ENCODE measurements at regions not wholly inside any gene's neighbourhood (a gene's known extent, or its start where the extent isn't known, plus 50 kb on each side); places are given as distances from the start of the nearest gene placed in this dataset.

GRCh38 chr4:122086338-122087065 is 65.6 kb upstream of the BLTP1 start:
- no peak for TF ChIP-seq CTCF (IDR thresholded peaks at IDR 0.05)
- no peak for TF ChIP-seq POLR2A (IDR thresholded peaks at IDR 0.05)

Measured in esophagus squamous epithelium (tissue), 4 donors.